ENCODE measurements at regions not wholly inside any gene's neighbourhood (a gene's known extent, or its start where the extent isn't known, plus 50 kb on each side); places are given as distances from the start of the nearest gene placed in this dataset.

- DNase-seq (ENCODE audit: low spot score): no peak
- Mint-ChIP-seq H3K27ac (ENCODE audit: unreplicated experiment) (no peak overlapping the region), H3K9me3 (ENCODE audit: low read depth) (no peaks in the 10 kb centered on the region), H3K36me3 (ENCODE audit: low read depth) (no peaks in the 10 kb centered on the region), H3K4me1 (ENCODE audit: low read depth) (no peaks in the 10 kb centered on the region), H3K27me3 (ENCODE audit: low read depth) (no peaks in the 10 kb centered on the region), H3K4me3 (ENCODE audit: unreplicated experiment) (no peak overlapping the region)
- no peak for TF ChIP-seq CTCF (IDR thresholded peaks at IDR 0.05)
Observed at GRCh38 chr2:14747447-14747846, 114.9 kb downstream of the LRATD1 start.

GRCh38 chr2:14749884-14750283, 117.4 kb downstream of the LRATD1 start:
- DNase-seq (ENCODE audit: low spot score): no peak
- no peaks in the 10 kb centered on the region for H3K9me3 Mint-ChIP-seq (ENCODE audit: low read depth)
- H3K36me3 Mint-ChIP-seq (ENCODE audit: low read depth): no peaks in the 10 kb centered on the region
- H3K27ac Mint-ChIP-seq (ENCODE audit: unreplicated experiment): no peak overlapping the region
- H3K4me3 Mint-ChIP-seq (ENCODE audit: unreplicated experiment): no peak overlapping the region
- H3K4me1 Mint-ChIP-seq (ENCODE audit: low read depth): no peaks in the 10 kb centered on the region
- TF ChIP-seq CTCF (IDR thresholded peaks at IDR 0.05): no peak
- H3K27me3 Mint-ChIP-seq (ENCODE audit: low read depth): no peaks in the 10 kb centered on the region

DNA sequence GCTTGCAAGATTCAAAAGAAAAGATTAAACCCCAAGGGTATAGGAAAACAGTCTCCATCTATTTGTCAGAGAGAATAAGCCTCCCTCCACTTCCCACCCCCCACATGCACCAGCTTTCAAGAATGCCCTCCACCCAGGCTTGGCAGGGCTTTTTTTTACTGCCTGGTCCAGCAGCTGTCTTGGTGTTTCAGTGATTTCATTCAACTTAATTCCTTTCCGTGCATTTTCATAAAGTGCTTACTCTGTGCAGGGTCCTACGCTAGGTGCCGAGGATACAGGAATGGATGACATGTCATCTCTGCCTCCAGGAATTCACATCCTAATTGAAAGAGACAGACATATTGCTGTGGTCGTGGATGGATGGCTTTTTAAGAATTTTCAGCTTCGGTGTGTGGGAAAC, 117.9 kb downstream of the LRATD1 start:
- Mint-ChIP-seq H3K27me3 (ENCODE audit: low read depth) (no peaks in the 10 kb centered on the region), H3K9me3 (ENCODE audit: low read depth) (no peaks in the 10 kb centered on the region), H3K27ac (ENCODE audit: unreplicated experiment) (no peak overlapping the region), H3K36me3 (ENCODE audit: low read depth) (no peaks in the 10 kb centered on the region), H3K4me3 (ENCODE audit: unreplicated experiment) (no peak overlapping the region), H3K4me1 (ENCODE audit: low read depth) (no peaks in the 10 kb centered on the region)
- DNase-seq (ENCODE audit: low spot score): no peak
- no peak for TF ChIP-seq CTCF (IDR thresholded peaks at IDR 0.05)

DNA sequence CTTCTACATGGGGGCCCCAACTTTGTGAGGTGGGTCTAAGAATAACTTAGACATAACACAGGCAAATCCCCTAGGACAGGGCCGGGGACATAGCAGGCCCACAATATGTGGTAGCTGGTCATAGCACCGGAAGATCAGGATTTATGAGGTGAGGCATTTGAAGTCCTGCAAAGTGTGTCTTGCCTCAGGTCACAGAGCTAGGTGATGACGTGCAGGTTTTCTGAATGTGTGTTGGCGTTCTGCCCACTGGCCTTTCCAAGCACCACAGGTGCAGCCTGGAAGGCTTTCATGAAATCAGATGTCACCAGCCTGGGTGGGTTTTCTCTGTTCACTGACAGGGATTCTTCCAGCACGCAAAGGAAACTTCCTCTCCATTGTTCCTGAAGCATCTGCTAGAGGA, 119.1 kb downstream of the LRATD1 start:
- Mint-ChIP-seq H3K27me3 (ENCODE audit: low read depth) (no peaks in the 10 kb centered on the region), H3K9me3 (ENCODE audit: low read depth) (no peaks in the 10 kb centered on the region), H3K4me3 (ENCODE audit: unreplicated experiment) (no peak overlapping the region), H3K36me3 (ENCODE audit: low read depth) (no peaks in the 10 kb centered on the region), H3K27ac (ENCODE audit: unreplicated experiment) (no peak overlapping the region), H3K4me1 (ENCODE audit: low read depth) (no peaks in the 10 kb centered on the region)
- TF ChIP-seq CTCF (IDR thresholded peaks at IDR 0.05): no peak
- DNase-seq (ENCODE audit: low spot score): no peak

- H3K27me3 Mint-ChIP-seq (ENCODE audit: low read depth): no peaks in the 10 kb centered on the region
- H3K9me3 Mint-ChIP-seq (ENCODE audit: low read depth): no peaks in the 10 kb centered on the region
- H3K4me1 Mint-ChIP-seq (ENCODE audit: low read depth): no peaks in the 10 kb centered on the region
- TF ChIP-seq CTCF (IDR thresholded peaks at IDR 0.05): no peak
- no peak overlapping the region for H3K27ac Mint-ChIP-seq (ENCODE audit: unreplicated experiment)
- H3K4me3 Mint-ChIP-seq (ENCODE audit: unreplicated experiment): no peak overlapping the region
- no peaks in the 10 kb centered on the region for H3K36me3 Mint-ChIP-seq (ENCODE audit: low read depth)
- no peak for DNase-seq (ENCODE audit: low spot score)
Observed at GRCh38 chr2:14752295-14752694, 119.8 kb downstream of the LRATD1 start.

Measured in chondrocyte (in vitro differentiated cells).